ENCODE measurements at regions not wholly inside any gene's neighbourhood (a gene's known extent, or its start where the extent isn't known, plus 50 kb on each side); places are given as distances from the start of the nearest gene placed in this dataset.
"Not testable (repeated sequence)": the region's sequence is repeated elsewhere in the genome, so short reads cannot be mapped to it uniquely, and the experiment has no call there.

DNA sequence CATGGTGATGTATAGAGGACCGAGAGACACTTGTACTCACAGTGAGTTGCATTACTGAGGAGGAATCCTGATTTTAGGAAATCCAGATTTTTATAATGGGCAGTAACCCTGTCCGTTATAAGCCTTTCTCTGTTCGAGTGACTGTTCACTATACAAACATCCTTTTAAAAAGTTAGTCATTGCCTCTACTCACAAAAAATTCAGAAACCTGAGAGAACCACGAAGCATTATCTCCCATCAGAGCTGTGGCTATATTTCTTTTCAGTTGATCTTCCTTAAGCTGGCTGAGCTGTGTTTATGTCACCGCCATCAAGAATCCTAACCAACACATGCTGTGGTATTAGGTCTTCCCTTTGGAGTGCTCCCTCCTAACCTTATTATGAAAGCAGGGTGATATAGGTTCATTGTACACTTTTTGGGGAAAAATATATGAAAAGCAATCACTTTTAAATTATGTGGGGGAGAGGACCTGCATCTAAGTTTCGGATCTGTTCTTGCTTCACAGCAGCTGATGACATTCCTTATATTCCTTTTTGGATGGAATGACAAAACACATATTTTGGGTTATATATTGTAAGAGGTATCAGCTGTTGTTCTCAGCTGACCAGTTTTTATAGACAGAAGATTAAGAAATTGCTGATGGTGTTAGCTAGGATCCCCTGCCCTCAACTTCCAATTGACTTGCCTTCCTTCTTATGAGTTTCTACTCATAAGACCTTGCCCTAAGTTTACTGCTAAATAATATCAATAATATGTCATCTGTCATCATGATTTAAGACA, 465.9 kb upstream of the RASGRP1 start:
- H3K27me3 ChIP-seq = no peaks in the 10 kb centered on the region
- no peak overlapping the region for H3K27ac ChIP-seq
- no peaks in the 10 kb centered on the region for H3K36me3 ChIP-seq
- no peaks in the 10 kb centered on the region for H3K9me3 ChIP-seq
- intact Hi-C loops (cut with DNase I) = no loop called here
- H3K4me3 ChIP-seq = no peak overlapping the region
- no peak for DNase-seq (ENCODE audit: extremely low spot score in 2 of 2)
- TF ChIP-seq, protein P1, sequence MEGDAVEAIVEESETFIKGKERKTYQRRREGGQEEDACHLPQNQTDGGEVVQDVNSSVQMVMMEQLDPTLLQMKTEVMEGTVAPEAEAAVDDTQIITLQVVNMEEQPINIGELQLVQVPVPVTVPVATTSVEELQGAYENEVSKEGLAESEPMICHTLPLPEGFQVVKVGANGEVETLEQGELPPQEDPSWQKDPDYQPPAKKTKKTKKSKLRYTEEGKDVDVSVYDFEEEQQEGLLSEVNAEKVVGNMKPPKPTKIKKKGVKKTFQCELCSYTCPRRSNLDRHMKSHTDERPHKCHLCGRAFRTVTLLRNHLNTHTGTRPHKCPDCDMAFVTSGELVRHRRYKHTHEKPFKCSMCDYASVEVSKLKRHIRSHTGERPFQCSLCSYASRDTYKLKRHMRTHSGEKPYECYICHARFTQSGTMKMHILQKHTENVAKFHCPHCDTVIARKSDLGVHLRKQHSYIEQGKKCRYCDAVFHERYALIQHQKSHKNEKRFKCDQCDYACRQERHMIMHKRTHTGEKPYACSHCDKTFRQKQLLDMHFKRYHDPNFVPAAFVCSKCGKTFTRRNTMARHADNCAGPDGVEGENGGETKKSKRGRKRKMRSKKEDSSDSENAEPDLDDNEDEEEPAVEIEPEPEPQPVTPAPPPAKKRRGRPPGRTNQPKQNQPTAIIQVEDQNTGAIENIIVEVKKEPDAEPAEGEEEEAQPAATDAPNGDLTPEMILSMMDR (IDR thresholded peaks at IDR 0.05) = no peak
- no peak for TF ChIP-seq POLR2A (IDR thresholded peaks at IDR 0.05)
- no peak for TF ChIP-seq POLR2AphosphoS5 (IDR thresholded peaks at IDR 0.05; ENCODE audit: insufficient read depth in 1 of 2, low read depth in 1 of 2)
- H3K4me1 ChIP-seq = no peaks in the 10 kb centered on the region

DNA sequence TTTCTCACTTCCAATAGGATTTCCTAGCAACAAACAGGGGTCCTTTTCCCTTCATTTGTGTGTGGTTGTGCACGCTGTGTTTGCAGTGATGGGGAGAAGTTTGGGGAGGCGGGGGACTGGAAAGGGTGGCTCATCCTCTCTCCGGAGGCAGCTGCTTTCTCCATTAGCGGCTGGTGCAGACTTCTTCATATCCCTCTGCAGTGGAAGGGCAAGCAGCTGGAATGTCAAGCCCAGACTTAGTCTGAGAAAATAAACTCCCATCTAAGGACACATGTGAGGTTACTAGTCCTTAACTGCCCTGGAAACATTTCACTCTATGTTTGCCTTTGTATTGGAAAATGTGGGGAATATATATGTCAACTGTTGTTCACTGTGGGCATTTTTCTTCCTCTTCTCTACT, 467.0 kb upstream of the RASGRP1 start:
- H3K4me1 ChIP-seq = no peaks in the 10 kb centered on the region
- TF ChIP-seq POLR2AphosphoS5 (IDR thresholded peaks at IDR 0.05; ENCODE audit: insufficient read depth in 1 of 2, low read depth in 1 of 2) = no peak
- no peak for TF ChIP-seq POLR2A (IDR thresholded peaks at IDR 0.05)
- TF ChIP-seq, protein P1 (IDR thresholded peaks at IDR 0.05) = no peak
- H3K9me3 ChIP-seq = no peaks in the 10 kb centered on the region
- H3K4me3 ChIP-seq = no peak overlapping the region
- H3K27me3 ChIP-seq = no peaks in the 10 kb centered on the region
- no peaks in the 10 kb centered on the region for H3K36me3 ChIP-seq
- H3K27ac ChIP-seq = no peak overlapping the region
- intact Hi-C loops (cut with DNase I) = no loop called here
- no peak for DNase-seq (ENCODE audit: extremely low spot score in 2 of 2)

DNA sequence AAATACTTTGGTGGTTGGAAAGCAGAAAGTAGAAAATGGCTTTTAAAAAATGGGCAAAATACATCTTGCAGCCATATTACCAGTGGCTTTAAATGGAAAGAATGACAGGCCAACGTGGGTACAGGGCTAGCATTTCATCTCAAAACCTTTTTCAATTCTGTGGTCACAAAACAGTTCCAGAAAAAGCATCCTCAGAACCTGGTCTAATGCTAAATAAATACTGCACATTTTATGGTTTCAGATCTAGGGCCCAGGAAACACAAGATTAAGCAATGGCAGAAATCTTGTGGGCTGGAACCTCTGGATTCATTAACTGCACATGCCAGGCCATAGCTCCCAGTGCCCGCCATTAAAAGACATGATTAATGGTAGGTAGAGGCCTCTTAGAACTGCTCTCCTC, 470.2 kb upstream of the RASGRP1 start:
- TF ChIP-seq, protein P1 (IDR thresholded peaks at IDR 0.05) = no peak
- TF ChIP-seq POLR2AphosphoS5 (IDR thresholded peaks at IDR 0.05; ENCODE audit: insufficient read depth in 1 of 2, low read depth in 1 of 2) (no peak), POLR2A (IDR thresholded peaks at IDR 0.05) (no peak)
- intact Hi-C loops (cut with DNase I) = no loop called here

DNA sequence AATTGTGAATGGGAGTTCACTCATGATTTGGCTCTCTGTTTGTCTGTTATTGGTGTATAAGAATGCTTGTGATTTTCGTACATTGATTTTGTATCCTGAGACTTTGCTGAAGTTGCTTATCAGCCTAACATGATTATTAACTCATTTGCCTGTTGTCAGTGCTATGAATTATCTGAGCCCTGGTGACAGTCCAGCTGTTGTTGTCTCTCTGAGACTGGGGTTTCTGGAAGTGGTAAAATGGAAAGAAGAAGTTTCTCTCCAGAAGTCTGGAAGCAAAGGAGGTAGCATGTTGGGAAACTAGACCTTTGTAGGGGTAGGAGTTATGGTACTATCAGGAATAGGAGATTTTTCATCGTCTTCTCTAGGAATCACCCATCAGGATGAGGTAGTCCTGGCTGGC, 473.0 kb upstream of the RASGRP1 start:
- H3K27me3 ChIP-seq; H3K4me1 ChIP-seq; DNase-seq (ENCODE audit: extremely low spot score in 2 of 2); H3K4me3 ChIP-seq; H3K9me3 ChIP-seq; H3K36me3 ChIP-seq; H3K27ac ChIP-seq; intact Hi-C loops (cut with DNase I): not testable (repeated sequence)

More for the DNA sequence above, 470.2 kb upstream of the RASGRP1 start:
- Histone ChIP-seq H3K27me3 (no peaks in the 10 kb centered on the region), H3K4me3 (no peak overlapping the region), H3K9me3 (no peaks in the 10 kb centered on the region), H3K36me3 (no peaks in the 10 kb centered on the region), H3K27ac (no peak overlapping the region), H3K4me1 (no peaks in the 10 kb centered on the region)
- no peak for DNase-seq (ENCODE audit: extremely low spot score in 2 of 2)

DNA sequence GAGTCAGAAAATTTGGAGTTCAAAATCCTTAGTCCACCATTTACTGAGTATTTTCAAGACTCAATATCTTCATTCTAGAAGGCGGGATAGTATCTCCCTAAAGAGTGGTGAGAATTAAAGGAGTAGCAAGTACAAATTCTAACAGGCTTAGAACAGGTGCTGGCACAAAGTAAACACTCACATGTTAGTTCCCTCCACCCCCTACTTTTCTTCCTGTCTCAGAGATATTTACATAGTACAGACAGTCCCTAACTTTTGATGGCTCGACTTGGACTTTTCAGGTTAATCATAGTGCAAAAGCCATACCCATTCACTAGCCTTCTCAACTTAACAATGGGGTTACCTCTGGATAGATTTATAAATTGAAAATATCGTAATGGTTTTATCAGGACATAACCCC, 476.2 kb upstream of the RASGRP1 start:
- Histone ChIP-seq H3K9me3 (no peaks in the 10 kb centered on the region), H3K27ac (no peak overlapping the region), H3K4me3 (no peak overlapping the region), H3K27me3 (no peaks in the 10 kb centered on the region), H3K36me3 (no peaks in the 10 kb centered on the region), H3K4me1 (no peaks in the 10 kb centered on the region)
- no peak for TF ChIP-seq POLR2AphosphoS5 (IDR thresholded peaks at IDR 0.05; ENCODE audit: insufficient read depth in 1 of 2, low read depth in 1 of 2)
- TF ChIP-seq, protein P1 (IDR thresholded peaks at IDR 0.05) = no peak
- no peak for TF ChIP-seq POLR2A (IDR thresholded peaks at IDR 0.05)
- DNase-seq (ENCODE audit: extremely low spot score in 2 of 2) = no peak
- intact Hi-C loops (cut with DNase I) = no loop called here

All from vagina (tissue), 2 donors.